ENCODE measurements at regions not wholly inside any gene's neighbourhood (a gene's known extent, or its start where the extent isn't known, plus 50 kb on each side); places are given as distances from the start of the nearest gene placed in this dataset.
"Not testable (repeated sequence)": the region's sequence is repeated elsewhere in the genome, so short reads cannot be mapped to it uniquely, and the experiment has no call there.

DNA sequence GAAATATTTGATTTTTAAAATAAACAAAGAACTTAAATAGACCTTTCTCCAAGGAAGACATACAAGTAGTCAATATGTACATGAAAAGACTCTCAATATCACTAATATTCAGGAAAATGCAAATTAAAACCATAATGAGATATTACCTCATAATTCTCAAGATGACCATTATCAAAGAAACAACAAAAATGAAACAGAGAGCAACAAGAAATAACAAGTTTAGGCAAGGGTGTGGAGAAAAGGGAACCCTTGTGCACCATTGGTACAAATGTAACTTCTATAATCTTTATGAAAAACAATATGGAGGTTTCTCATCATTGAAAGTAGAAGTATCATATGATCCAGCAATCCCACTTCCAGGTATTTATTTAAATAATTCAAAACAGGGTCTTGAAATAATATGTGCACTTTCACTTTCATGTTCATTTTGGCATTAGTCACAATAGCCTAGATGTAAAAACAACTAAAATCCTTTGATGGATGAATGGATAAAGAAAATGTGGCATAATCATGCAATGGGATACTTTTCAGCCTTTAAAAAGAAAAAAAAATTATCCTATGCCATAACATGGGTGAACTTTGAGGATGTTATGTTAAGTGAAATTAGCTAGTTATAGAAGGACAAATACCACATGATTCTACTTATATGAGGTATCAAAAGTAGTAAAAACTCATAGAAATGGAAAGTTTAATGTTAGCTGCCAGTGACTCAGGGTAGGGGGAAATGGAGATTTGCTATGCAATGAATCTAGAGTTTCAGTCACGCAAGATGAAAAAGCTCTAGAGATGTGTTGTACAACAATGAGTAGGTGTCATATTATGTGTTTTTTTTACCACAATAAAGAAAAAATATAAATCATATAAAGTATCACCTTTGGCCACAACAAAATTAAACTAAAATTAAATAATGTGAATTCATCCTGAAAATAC, 114.5 kb upstream of the LYPLAL1 start:
- DNase-seq (ENCODE audit: low spot score): no peak

GRCh38 chr1:219060798-219061197, 112.9 kb upstream of the LYPLAL1 start:
- no peak for DNase-seq (ENCODE audit: low spot score)

- no peak for DNase-seq (ENCODE audit: low spot score)
Measured at GRCh38 chr1:219062161-219062560, 111.5 kb upstream of the LYPLAL1 start.

- DNase-seq (ENCODE audit: low spot score): no peak
Measured at GRCh38 chr1:219066098-219066497, 107.6 kb upstream of the LYPLAL1 start.

DNA sequence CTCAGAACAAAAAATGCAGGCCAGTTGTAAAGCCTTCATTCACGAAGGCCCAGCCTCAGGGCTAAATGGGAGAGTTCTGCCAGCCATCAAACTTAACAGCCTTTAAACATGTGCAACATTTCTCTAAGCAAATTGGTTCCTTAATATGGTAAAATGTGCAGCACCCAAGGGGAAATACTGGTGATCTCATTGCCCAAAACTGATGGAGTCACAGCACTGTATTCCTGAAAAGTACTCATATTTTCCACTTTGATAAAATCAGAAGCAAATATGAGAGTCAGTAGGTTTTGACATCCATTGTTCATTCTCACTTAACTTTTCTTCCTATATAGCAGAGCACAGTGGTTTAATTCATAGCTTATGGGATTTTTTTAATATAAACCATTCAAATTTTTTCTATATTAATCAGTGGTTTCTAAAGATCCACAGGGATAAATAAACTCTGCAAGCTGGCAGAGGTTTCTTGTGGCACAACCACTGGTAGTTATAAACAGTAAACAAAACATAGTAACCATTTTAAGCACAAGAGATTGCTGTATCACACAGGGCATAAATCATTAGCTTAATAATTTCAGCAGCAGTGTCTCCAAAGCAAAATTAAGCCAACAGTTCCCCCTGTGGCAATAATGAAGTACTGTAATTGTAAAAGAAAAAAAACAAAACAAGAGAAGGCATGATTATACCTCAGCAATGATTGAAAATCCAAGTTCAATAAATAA, 106.9 kb upstream of the LYPLAL1 start:
- DNase-seq (ENCODE audit: low spot score): peak; percentile 62

GRCh38 chr1:219067350-219067712, 106.3 kb upstream of the LYPLAL1 start:
- DNase-seq (ENCODE audit: low spot score): no peak

DNA sequence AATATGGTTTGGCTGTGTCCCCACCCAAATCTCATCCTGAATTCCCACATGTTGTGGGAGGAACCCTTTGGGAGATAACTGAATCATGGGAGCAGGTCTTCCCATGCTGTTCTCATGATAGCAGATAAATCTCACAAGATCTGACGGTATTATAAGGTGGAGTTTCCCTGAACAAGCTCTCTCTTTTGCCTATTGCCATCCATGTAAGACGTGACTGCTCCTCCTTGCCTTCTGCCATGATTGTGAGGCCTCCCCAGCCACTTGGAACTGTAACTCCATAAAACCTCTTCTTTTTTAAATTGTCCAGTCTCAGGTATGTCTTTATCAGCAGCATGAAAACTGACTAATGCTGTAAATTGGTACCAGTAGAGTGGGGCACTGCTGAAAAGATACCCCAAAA, 103.3 kb upstream of the LYPLAL1 start:
- not testable (repeated sequence) for DNase-seq (ENCODE audit: low spot score)

GRCh38 chr1:219071209-219071608, 102.5 kb upstream of the LYPLAL1 start:
- DNase-seq (ENCODE audit: low spot score): no peak

DNA sequence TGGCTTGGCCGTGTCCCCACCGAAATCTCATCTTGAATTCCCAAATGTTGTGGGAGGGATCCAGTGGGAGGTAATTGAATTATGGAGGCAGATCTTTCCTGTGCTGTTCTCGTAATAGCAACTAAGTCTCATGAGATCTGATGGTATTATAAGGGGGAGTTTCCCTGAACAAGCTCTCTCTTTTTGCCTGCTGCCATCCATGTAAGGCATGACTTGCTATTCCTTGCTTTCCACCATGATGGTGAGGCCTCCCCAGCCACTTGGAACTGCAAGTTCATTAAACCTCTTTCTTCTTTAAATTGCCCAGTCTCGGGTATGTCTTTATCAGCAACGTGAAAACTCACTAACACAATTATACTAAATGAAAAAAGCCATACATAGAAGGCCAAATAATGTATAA, 101.3 kb upstream of the LYPLAL1 start:
- no peak for DNase-seq (ENCODE audit: low spot score)

GRCh38 chr1:219074084-219074728, 99.5 kb upstream of the LYPLAL1 start:
- no peak for DNase-seq (ENCODE audit: low spot score)

GRCh38 chr1:219075121-219075879, 98.4 kb upstream of the LYPLAL1 start:
- no peak for DNase-seq (ENCODE audit: low spot score)

DNA sequence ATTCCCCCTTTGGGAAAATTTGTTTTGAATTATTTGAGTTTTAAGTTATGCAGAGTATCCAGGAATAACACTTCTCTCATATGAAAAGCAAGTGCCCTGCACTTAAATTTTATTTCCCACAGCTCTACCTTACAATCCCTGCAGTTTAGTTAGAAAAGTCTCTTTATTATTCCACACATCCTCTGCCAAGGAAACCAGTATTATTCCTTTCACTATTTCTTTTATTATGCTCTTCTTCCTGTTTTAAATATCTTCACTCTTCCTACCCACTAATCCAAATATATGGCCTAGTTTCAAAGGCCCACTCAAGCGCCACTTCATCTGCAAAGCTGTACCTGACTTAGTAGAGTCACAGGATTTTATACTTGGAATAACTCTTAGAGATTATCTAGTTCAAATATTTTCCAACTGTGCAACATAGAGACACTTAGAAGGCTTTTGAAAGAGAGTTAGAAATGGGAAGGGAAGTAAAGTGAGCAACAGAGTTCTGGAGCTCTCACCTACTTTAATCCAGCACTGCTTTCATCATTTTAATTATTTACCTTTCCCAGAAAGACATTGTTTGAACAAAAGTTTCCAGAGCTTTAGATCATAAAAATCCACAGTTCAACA, 97.2 kb upstream of the LYPLAL1 start:
- DNase-seq (ENCODE audit: low spot score): no peak

DNA sequence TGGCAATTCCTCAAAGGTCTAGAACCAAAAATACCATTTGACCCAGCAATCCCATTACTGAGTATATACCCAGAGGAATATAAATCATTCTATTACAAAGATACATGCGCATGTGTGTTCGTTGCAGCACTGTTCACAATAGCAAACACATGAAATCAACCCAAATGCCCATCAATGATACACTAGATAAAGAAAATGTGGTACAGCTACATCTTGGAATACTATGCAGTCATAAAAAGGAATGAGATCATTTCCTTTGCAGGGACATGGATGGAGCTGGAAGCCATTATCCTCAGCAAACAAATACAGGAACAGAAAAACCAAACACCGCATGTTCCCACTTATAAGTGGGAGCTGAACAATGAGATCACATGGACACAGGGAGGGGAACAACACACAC, 95.9 kb upstream of the LYPLAL1 start:
- DNase-seq (ENCODE audit: low spot score): not testable (repeated sequence)

GRCh38 chr1:219081943-219082925, 91.4 kb upstream of the LYPLAL1 start:
- no peak for DNase-seq (ENCODE audit: low spot score)

DNA sequence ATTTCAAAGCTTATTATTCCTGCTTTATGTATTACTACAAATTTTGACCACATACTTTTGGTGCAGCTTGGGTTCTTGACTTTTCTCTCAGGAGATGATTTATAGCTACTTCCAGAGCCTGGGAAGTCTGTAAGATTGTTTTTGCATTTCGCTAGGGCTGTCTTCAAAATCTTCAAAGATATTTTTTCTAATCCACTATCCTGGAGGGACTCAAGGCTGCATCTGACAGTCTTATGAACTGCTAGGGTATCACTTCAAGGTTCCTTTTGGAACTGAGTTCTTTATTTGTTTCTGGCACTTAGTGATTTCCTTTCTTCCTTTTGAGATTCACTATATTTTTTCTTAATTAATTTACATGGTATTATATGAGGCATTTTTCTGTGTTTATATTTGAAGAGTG, 90.0 kb upstream of the LYPLAL1 start:
- DNase-seq (ENCODE audit: low spot score): no peak

GRCh38 chr1:219085082-219085481, 88.6 kb upstream of the LYPLAL1 start:
- no peak for DNase-seq (ENCODE audit: low spot score)

DNA sequence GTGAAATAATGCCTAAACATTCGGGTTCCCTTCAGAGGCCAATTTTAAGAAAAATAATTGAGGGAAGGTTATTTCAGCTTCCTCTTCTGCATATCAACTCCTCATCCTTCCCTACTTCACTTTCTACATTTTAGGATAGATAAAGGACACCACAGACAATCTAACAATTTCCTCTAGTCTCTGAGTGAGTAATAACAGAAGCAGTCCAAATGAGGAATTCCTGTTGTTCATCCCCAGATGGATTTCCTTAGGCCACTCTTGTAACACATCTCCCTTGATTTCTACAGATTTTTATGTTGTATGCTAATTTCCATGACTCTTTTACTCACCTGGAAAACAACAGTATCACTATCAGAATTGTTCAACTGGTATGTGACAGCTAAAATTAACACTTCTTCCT, 87.7 kb upstream of the LYPLAL1 start:
- DNase-seq (ENCODE audit: low spot score): no peak

GRCh38 chr1:219086956-219087469, 86.7 kb upstream of the LYPLAL1 start:
- DNase-seq (ENCODE audit: low spot score): no peak

- DNase-seq (ENCODE audit: low spot score): no peak
Measured at GRCh38 chr1:219088778-219089557, 84.7 kb upstream of the LYPLAL1 start.

Measured in SW480 (cell line).